Neutrophil (primary cell): ENCODE measurements at regions not wholly inside any gene's neighbourhood (a gene's known extent, or its start where the extent isn't known, plus 50 kb on each side); places are given as distances from the start of the nearest gene placed in this dataset.

Experiments
- H3K27ac ChIP-seq: fragments of 200-600 bp; sonication (generic); 2 replicates; pipeline ENCODE4 v1.5.1; 2016; ENCODE audit warnings: mild to moderate bottlenecking, moderate library complexity
- H3K27me3 ChIP-seq: fragments of 200-600 bp; sonication (generic); 2 replicates; pipeline ENCODE4 v1.6.0; 2016; ENCODE audit warnings: mild to moderate bottlenecking
- H3K36me3 ChIP-seq: fragments of 200-600 bp; sonication (generic); 2 replicates; pipeline ENCODE4 v1.5.1; 2017
- H3K4me1 ChIP-seq, 2 experiments: fragments of 200-600 bp in 1 of 2; sonication (generic) in 1 of 2; 1 replicate in 1 of 2; 2 replicates in 1 of 2; pipeline versions ENCODE4 v1.5.1 to v1.6.1; 2013 to 2016; ENCODE audit warnings: low read depth in 1 of 2, low read length in 1 of 2, mild to moderate bottlenecking in 1 of 2, moderate library complexity in 1 of 2; ENCODE audit not compliant: control insufficient read depth in 1 of 2, insufficient read depth in 1 of 2
- H3K4me3 ChIP-seq, 2 experiments: fragments of 200-600 bp in 1 of 2; sonication (generic) in 1 of 2; 1 replicate in 1 of 2; 2 replicates in 1 of 2; pipeline ENCODE4 v1.5.1; 2013 to 2016; ENCODE audit warnings: low read depth in 1 of 2, low read length in 1 of 2, mild to moderate bottlenecking in 1 of 2, moderate library complexity in 1 of 2
- H3K9me3 ChIP-seq: fragments of 200-600 bp; sonication (generic); 2 replicates; pipeline ENCODE4 v1.5.1; 2016
- CTCF ChIP-seq: fragments of 200-600 bp; sonication (generic); IDR thresholded peaks from 2 replicates; pipeline ENCODE4 v1.5.1; 2016; ENCODE audit warnings: antibody characterized with exemption

- no peak for TF ChIP-seq CTCF
- Histone ChIP-seq H3K4me1 (no peaks in the 10 kb centered on the region), H3K4me3 (no peak overlapping the region), H3K36me3 (no peaks in the 10 kb centered on the region), H3K27me3 (no peaks in the 10 kb centered on the region), H3K9me3 (no peaks in the 10 kb centered on the region), H3K27ac (no peak overlapping the region)
Observed at GRCh38 chr2:133802409-133803039, 234.3 kb upstream of the NCKAP5 start.

- H3K36me3 ChIP-seq = no peaks in the 10 kb centered on the region
- no peak overlapping the region for H3K27ac ChIP-seq
- TF ChIP-seq CTCF = no peak
- no peak overlapping the region for H3K4me3 ChIP-seq
- H3K27me3 ChIP-seq = no peaks in the 10 kb centered on the region
- no peaks in the 10 kb centered on the region for H3K9me3 ChIP-seq
- no peaks in the 10 kb centered on the region for H3K4me1 ChIP-seq
Observed at GRCh38 chr2:133806564-133806963, 238.3 kb upstream of the NCKAP5 start.

DNA sequence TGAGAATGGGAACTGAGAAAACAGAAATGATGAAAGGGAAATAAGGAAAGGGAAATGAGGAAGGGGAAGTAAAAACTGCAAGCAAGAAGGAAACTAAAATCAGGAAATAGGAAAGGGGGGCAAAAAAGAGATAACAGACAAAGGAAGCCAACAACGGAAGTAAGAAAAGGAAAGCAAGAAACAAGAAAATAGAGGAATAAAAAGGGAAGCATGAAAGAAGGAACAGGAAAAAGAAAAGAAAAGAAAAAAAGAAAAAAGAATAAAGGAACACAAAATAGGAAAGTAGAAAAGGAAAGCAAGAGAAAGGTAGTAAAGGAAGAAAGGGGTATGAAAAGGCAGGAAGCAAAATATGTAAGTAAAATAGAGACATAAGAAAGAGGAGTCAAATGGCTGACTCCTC lies 241.2 kb upstream of the NCKAP5 start:
- no peak for TF ChIP-seq CTCF
- Histone ChIP-seq H3K4me1 (no peaks in the 10 kb centered on the region), H3K9me3 (peaks cover 5% of the 10 kb centered on the region), H3K4me3 (no peak overlapping the region), H3K27ac (no peak overlapping the region), H3K27me3 (no peaks in the 10 kb centered on the region), H3K36me3 (no peaks in the 10 kb centered on the region)

- Histone ChIP-seq H3K27ac (no peak overlapping the region), H3K27me3 (no peaks in the 10 kb centered on the region), H3K4me1 (no peaks in the 10 kb centered on the region), H3K36me3 (no peaks in the 10 kb centered on the region), H3K9me3 (peaks cover 5% of the 10 kb centered on the region), H3K4me3 (no peak overlapping the region)
- TF ChIP-seq CTCF = no peak
Observed at GRCh38 chr2:133810559-133810958, 242.3 kb upstream of the NCKAP5 start.

- H3K27me3 ChIP-seq = no peaks in the 10 kb centered on the region
- H3K9me3 ChIP-seq = peaks cover 5% of the 10 kb centered on the region
- no peaks in the 10 kb centered on the region for H3K4me1 ChIP-seq
- H3K27ac ChIP-seq = no peak overlapping the region
- no peak for TF ChIP-seq CTCF
- H3K4me3 ChIP-seq = no peak overlapping the region
- H3K36me3 ChIP-seq = no peaks in the 10 kb centered on the region
Observed at GRCh38 chr2:133811409-133812125, 243.3 kb upstream of the NCKAP5 start.
